ENCODE measurements at regions not wholly inside any gene's neighbourhood (a gene's known extent, or its start where the extent isn't known, plus 50 kb on each side); places are given as distances from the start of the nearest gene placed in this dataset.

DNA sequence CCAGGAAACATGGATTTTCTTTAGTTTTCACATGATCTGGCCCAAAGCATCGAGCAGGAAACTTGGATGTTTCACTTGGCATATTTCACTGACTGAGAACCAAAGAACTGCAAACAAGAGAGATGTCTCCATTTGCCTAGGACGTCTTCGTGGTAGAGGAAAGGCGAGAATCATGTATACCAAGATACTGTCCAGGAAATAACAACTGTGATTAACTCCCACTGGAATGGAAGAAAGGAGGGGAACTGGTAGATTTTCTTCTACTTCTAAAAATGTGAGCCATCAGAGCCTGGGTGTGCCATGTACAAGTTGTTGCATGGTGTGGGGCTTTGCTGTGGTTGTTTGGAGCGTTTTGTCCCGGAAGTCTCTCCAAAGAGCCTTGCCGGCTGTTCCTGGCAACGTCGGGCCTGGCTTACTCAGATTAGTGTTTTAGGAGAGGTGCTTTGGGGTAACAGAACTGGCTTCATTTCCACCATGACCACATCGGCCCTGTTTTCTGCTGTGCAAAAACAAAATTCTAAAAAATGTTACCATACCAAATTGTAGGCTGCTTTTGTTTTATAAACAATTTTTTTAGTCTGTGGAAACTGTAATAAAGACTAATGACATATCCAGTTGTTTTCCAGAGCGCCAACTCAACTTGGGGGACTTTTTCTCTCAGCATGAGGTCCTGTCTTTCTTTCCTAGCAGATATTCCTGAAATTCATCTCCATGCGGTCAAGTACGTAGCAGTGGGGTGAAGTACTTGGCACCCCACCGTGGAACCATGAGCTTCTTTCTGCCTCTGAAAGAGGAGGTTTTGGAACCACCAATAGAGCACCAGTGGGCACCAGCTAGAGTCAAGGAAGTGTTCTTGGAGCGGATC is 118.3 kb downstream of the TM2D1 start:
- H3K23me2 ChIP-seq (ENCODE audit: insufficient read length, low read depth, low read length, poor library complexity, severe bottlenecking), result no peaks in the 10 kb centered on the region
- H3K4me1 ChIP-seq (ENCODE audit: insufficient read depth, low read length), result peaks cover 2% of the 10 kb centered on the region; the same call in 1 of the 2 replicates
- no peaks in the 10 kb centered on the region for H4K20me1 ChIP-seq (ENCODE audit: control insufficient read depth, insufficient read depth, insufficient read length)
- H2BK120ac ChIP-seq (ENCODE audit: low read depth, low read length, poor library complexity, severe bottlenecking), result no peak overlapping the region
- no peak for DNase-seq
- no peak overlapping the region for H3K4me3 Mint-ChIP-seq
- H3K56ac ChIP-seq (ENCODE audit: insufficient read length, low read depth, low read length), result no peak overlapping the region
- no CpG with 5 or more reads among the region's 15 CpGs for WGBS (ENCODE audit: extremely low coverage, insufficient read length, low lambda C conversion rate)
- TF ChIP-seq CTCF (conservative IDR thresholded peaks at IDR 0.05), result no peak
- no peak overlapping the region for H2BK20ac ChIP-seq (ENCODE audit: low read depth, low read length, poor library complexity, severe bottlenecking)
- H3K79me2 ChIP-seq (ENCODE audit: insufficient read depth, low read length), result no peaks in the 10 kb centered on the region
- no peaks in the 10 kb centered on the region for H3K27me3 ChIP-seq (ENCODE audit: insufficient read depth, low read length)
- peak overlapping the region in 1 of 3 experiments; percentile 4; a peak in 1 of 7 replicates for H3K27ac Mint-ChIP-seq
- no peak overlapping the region for H4K91ac ChIP-seq (ENCODE audit: insufficient read length, low read depth, low read length)
- H4K5ac ChIP-seq (ENCODE audit: insufficient read length, low read depth, low read length), result no peak overlapping the region
- no peak overlapping the region for H3K18ac ChIP-seq (ENCODE audit: insufficient read length, low read depth, low read length)
- H3K9me3 Mint-ChIP-seq, result no peaks in the 10 kb centered on the region
- H2AK5ac ChIP-seq (ENCODE audit: insufficient read length, low read length), result no peak overlapping the region
- no peak overlapping the region for H2BK15ac ChIP-seq (ENCODE audit: low read depth, low read length)
- no peak overlapping the region for H2BK5ac ChIP-seq (ENCODE audit: insufficient read length, low read length)
- H3K9me3 ChIP-seq (ENCODE audit: control insufficient read depth, low read depth, low read length), result no peaks in the 10 kb centered on the region
- peaks cover 3% of the 10 kb centered on the region; the same call in 1 of the 2 replicates for H3K27me3 Mint-ChIP-seq (ENCODE audit: low read depth)
- no peak overlapping the region for H3K4me2 ChIP-seq (ENCODE audit: insufficient read depth, insufficient read length, low read length)
- H3K23ac ChIP-seq (ENCODE audit: insufficient read length, low read depth, low read length), result no peak overlapping the region
- H3K9ac ChIP-seq (ENCODE audit: extremely low read depth, insufficient read length, low read length), result no peak overlapping the region
- H2BK12ac ChIP-seq (ENCODE audit: insufficient read length, low read depth, low read length), result no peak overlapping the region
- no peak overlapping the region for H3T11ph ChIP-seq (ENCODE audit: low read length)
- no peak overlapping the region for H4K8ac ChIP-seq (replicated peaks; ENCODE audit: insufficient read length, low read depth, low read length)
- no peak overlapping the region for H3K27ac ChIP-seq (ENCODE audit: insufficient read length, low read depth, low read length)
- no peak overlapping the region for H3K14ac ChIP-seq (ENCODE audit: insufficient read depth, low read length)
- no peak overlapping the region for H3K4ac ChIP-seq (ENCODE audit: low read depth, low read length)
- no peaks in the 10 kb centered on the region for H3K79me1 ChIP-seq (ENCODE audit: insufficient read depth, low read depth, low read length, poor library complexity, severe bottlenecking)
- H3K36me3 Mint-ChIP-seq (ENCODE audit: insufficient read depth in 1 of 3, low read depth in 3 of 3), result no peaks in the 10 kb centered on the region
- H2AFZ ChIP-seq (ENCODE audit: low read length), result no peak overlapping the region
- H3K4me1 Mint-ChIP-seq, result peaks cover 5 to 6% of the 10 kb centered on the region in 2 experiments

Data from H9 (cell line).